ENCODE measurements at regions not wholly inside any gene's neighbourhood (a gene's known extent, or its start where the extent isn't known, plus 50 kb on each side); places are given as distances from the start of the nearest gene placed in this dataset.

- H2BK15ac ChIP-seq (ENCODE audit: low read length), result no peak overlapping the region
- H3K23me2 ChIP-seq (ENCODE audit: low read depth, low read length), result no peaks in the 10 kb centered on the region
- H3K18ac ChIP-seq (ENCODE audit: extremely low read depth, low read length), result no peak overlapping the region
- H3K4me1 ChIP-seq (replicated peaks in 1 of 4; ENCODE audit: control insufficient read depth in 3 of 4, insufficient read depth in 4 of 4, low read length in 3 of 4), result no peaks in the 10 kb centered on the region
- no peaks in the 10 kb centered on the region for H3K79me2 ChIP-seq (ENCODE audit: control insufficient read depth in 1 of 2, insufficient read depth in 2 of 2, low read length in 2 of 2)
- no peak overlapping the region for H3K9ac ChIP-seq (replicated peaks in 1 of 4; ENCODE audit: extremely low read depth in 1 of 4, low read depth in 3 of 4, low read length in 3 of 4)
- no peak overlapping the region for H3K4me3 ChIP-seq (ENCODE audit: extremely low read depth in 1 of 4, insufficient read depth in 2 of 4, low read depth in 3 of 4, low read length in 4 of 4)
- no peak overlapping the region for H4K8ac ChIP-seq (ENCODE audit: extremely low read depth, insufficient read depth, low read length)
- no peak overlapping the region for H2AFZ ChIP-seq (ENCODE audit: low read length)
- no peak overlapping the region for H3K27ac ChIP-seq (ENCODE audit: low read depth, low read length)
- H3K79me1 ChIP-seq (ENCODE audit: low read depth, low read length), result no peaks in the 10 kb centered on the region
- H3K56ac ChIP-seq (replicated peaks; ENCODE audit: insufficient read length, low read depth, low read length), result no peak overlapping the region
- no peaks in the 10 kb centered on the region for H3K36me3 ChIP-seq (ENCODE audit: control insufficient read depth in 2 of 4, insufficient read depth in 4 of 4, low read length in 3 of 4)
- CTCF ChIA-PET (ENCODE audit: partially characterized antibody), result interaction anchor here (0.6 kb wide), 1 partner anchor 424 kb away, joined by 3 read pairs; no protein-coding TSS in a partner anchor
- POLR2A ChIA-PET (ENCODE audit: partially characterized antibody), result no interaction called here
- no peak overlapping the region for H4K5ac ChIP-seq (ENCODE audit: insufficient read length, low read depth, low read length)
- H3K23ac ChIP-seq (ENCODE audit: insufficient read length), result no peak overlapping the region
- no peak overlapping the region for H2BK12ac ChIP-seq (ENCODE audit: low read depth, low read length)
- DNase-seq (ENCODE audit: low read depth in 1 of 2, low spot score in 2 of 2), result no peak
- no peak overlapping the region for H3K4me2 ChIP-seq (ENCODE audit: insufficient read depth in 1 of 2, low read depth in 2 of 2, low read length in 2 of 2)
- no peak for FAIRE-seq
- H2AK5ac ChIP-seq (ENCODE audit: low read depth, low read length), result no peak overlapping the region
- H2BK120ac ChIP-seq (replicated peaks; ENCODE audit: low read depth, low read length), result no peak overlapping the region
- H2BK5ac ChIP-seq (ENCODE audit: low read depth, low read length), result no peak overlapping the region
- no peak overlapping the region for H4K91ac ChIP-seq (replicated peaks; ENCODE audit: insufficient read length, low read length)
- H3K14ac ChIP-seq (ENCODE audit: insufficient read length), result no peak overlapping the region
- H2BK20ac ChIP-seq (ENCODE audit: low read length), result no peak overlapping the region
- no peak overlapping the region for H3K4ac ChIP-seq (replicated peaks; ENCODE audit: insufficient read length, low read depth, low read length)
- H3K9me3 ChIP-seq (ENCODE audit: insufficient read depth in 2 of 2, low read depth in 1 of 2, low read length in 1 of 2), result no peaks in the 10 kb centered on the region
- no peaks in the 10 kb centered on the region for H4K20me1 ChIP-seq (replicated peaks in 1 of 2; ENCODE audit: control insufficient read depth in 1 of 2, insufficient read depth in 2 of 2, low read length in 2 of 2)
- H3K27me3 ChIP-seq (replicated peaks in 1 of 4; ENCODE audit: control insufficient read depth in 3 of 4, extremely low read depth in 1 of 4, insufficient read depth in 3 of 4, low read length in 3 of 4), result no peaks in the 10 kb centered on the region
- no peak for TF ChIP-seq CHD7 (IDR thresholded peaks at IDR 0.05; ENCODE audit: insufficient replicate concordance, low read length)
Observed at GRCh38 chr5:99607124-99607523, 678.3 kb upstream of the CHD1 start.

Data from H1 (cell line).